ENCODE measurements at regions not wholly inside any gene's neighbourhood (a gene's known extent, or its start where the extent isn't known, plus 50 kb on each side); places are given as distances from the start of the nearest gene placed in this dataset.

- no peak for TF ChIP-seq EP300 (IDR thresholded peaks at IDR 0.05; ENCODE audit: borderline replicate concordance in 1 of 2, low read depth in 2 of 2, low read length in 2 of 2)
- no peak for TF ChIP-seq SIX5 (IDR thresholded peaks at IDR 0.05; ENCODE audit: low read depth, low read length)
- TF ChIP-seq ATF3 (IDR thresholded peaks at IDR 0.05; ENCODE audit: insufficient read depth, low read depth, low read length) = no peak
- TF ChIP-seq CTCF (IDR thresholded peaks at IDR 0.05; ENCODE audit: control extremely low read depth in 1 of 3, insufficient read depth in 1 of 3, low read depth in 1 of 3, low read length in 3 of 3) = peak in 1 of 3 experiments; percentile 19; a peak in 2 of 4 replicates
- no peak for TF ChIP-seq CREB1 (IDR thresholded peaks at IDR 0.05)
- no peak for TF ChIP-seq MAX (IDR thresholded peaks at IDR 0.05)
- TF ChIP-seq GABPA (IDR thresholded peaks at IDR 0.05; ENCODE audit: borderline replicate concordance, insufficient read depth, low read length) = no peak
- TF ChIP-seq CHD1 (IDR thresholded peaks at IDR 0.05; ENCODE audit: low read depth, low read length) = no peak
- no peak for TF ChIP-seq KDM1A (IDR thresholded peaks at IDR 0.05; ENCODE audit: borderline replicate concordance, low read length)
- no peak for TF ChIP-seq POLR2A (IDR thresholded peaks at IDR 0.05; ENCODE audit: control extremely low read depth in 1 of 2, low read depth in 2 of 2, low read length in 2 of 2)
- TF ChIP-seq POLR2AphosphoS5 (IDR thresholded peaks at IDR 0.05; ENCODE audit: low read depth, low read length) = no peak
- no peak for TF ChIP-seq MAFK (IDR thresholded peaks at IDR 0.05; ENCODE audit: low read depth, low read length)
These were observed 498.4 kb upstream of the UBE2E2 start for GRCh38 chr3:22704571-22705354.

Data from H1 (cell line).